H1 (cell line): ENCODE measurements at regions not wholly inside any gene's neighbourhood (a gene's known extent, or its start where the extent isn't known, plus 50 kb on each side); places are given as distances from the start of the nearest gene placed in this dataset.

Experiments
- CBX5 ChIP-seq: fragments of 300-800, 300-1000 bp; sonication (generic); IDR thresholded peaks from 2 replicates; pipeline ENCODE4 v1.7.1; 2016; ENCODE audit warnings: antibody characterized with exemption, low read length, low read depth
- CBX8 ChIP-seq: fragments of 300-800, 300-1000 bp; sonication (generic); IDR thresholded peaks from 2 replicates; pipeline ENCODE4 v1.7.1; 2016; ENCODE audit warnings: low read depth, low read length, borderline replicate concordance
- RAD21 ChIP-seq, 2 experiments: IDR thresholded peaks in 1 of 2; conservative IDR thresholded peaks in 1 of 2; 2 replicates each; pipeline ENCODE4 v1.6.1; 2011; ENCODE audit warnings: low read depth in 2 of 2, low read length in 2 of 2, improper control_type of control experiment in 1 of 2, inconsistent platforms in 1 of 2, mild to moderate bottlenecking in 1 of 2, moderate library complexity in 1 of 2
- SIN3A ChIP-seq, 2 experiments: IDR thresholded peaks in 1 of 2; conservative IDR thresholded peaks in 1 of 2; 2 replicates each; pipeline ENCODE4 v1.6.1; 2011 to 2012; ENCODE audit warnings: low read length in 2 of 2, improper control_type of control experiment in 1 of 2, low read depth in 1 of 2, mild to moderate bottlenecking in 1 of 2
- TBP ChIP-seq: IDR thresholded peaks from 2 replicates; pipeline ENCODE4 v1.6.1; 2011; ENCODE audit warnings: low read depth, low read length, improper control_type of control experiment
- TEAD4 ChIP-seq: IDR thresholded peaks from 2 replicates; pipeline ENCODE4 v1.6.1; 2012; ENCODE audit warnings: low read depth, low read length, inconsistent platforms, mixed read lengths
- YY1 ChIP-seq: IDR thresholded peaks from 2 replicates; pipeline ENCODE4 v1.6.1; 2011; ENCODE audit warnings: low read depth, mild to moderate bottlenecking, low read length
- TF ChIP-seq, protein P1 (sequence below): IDR thresholded peaks from 2 replicates; pipeline ENCODE4 v1.6.1; 2012; ENCODE audit warnings: low read length, inconsistent platforms

DNA sequence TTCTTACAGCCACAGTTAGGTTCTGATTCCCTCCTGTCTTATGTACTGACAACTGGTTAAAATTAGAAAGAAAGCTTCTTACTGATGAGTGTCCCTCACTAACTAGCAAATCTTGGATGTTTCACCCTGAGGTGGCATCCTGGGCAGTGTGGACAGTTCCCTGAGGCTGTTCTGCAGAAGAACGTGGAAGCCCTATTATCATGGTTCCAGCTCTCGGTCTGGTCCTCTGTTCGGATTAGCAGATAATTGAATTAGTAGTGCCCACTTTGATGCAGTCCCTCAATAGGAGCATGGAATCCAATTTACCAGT, 381.7 kb upstream of the NT5C1B start (continued):
- TF ChIP-seq CBX8 (no peak), CBX5 (no peak), TBP (no peak), SIN3A (conservative IDR thresholded peaks at IDR 0.05 in 1 of 2, IDR thresholded peaks at IDR 0.05 in 1 of 2; ENCODE audit: low read depth in 1 of 2, low read length in 2 of 2) (no peak), RAD21 (IDR thresholded peaks at IDR 0.05 in 1 of 2, conservative IDR thresholded peaks at IDR 0.05 in 1 of 2; ENCODE audit: low read depth in 2 of 2, low read length in 2 of 2) (no peak), YY1 (no peak), TEAD4 (no peak)
- TF ChIP-seq, protein P1, sequence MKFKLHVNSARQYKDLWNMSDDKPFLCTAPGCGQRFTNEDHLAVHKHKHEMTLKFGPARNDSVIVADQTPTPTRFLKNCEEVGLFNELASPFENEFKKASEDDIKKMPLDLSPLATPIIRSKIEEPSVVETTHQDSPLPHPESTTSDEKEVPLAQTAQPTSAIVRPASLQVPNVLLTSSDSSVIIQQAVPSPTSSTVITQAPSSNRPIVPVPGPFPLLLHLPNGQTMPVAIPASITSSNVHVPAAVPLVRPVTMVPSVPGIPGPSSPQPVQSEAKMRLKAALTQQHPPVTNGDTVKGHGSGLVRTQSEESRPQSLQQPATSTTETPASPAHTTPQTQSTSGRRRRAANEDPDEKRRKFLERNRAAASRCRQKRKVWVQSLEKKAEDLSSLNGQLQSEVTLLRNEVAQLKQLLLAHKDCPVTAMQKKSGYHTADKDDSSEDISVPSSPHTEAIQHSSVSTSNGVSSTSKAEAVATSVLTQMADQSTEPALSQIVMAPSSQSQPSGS: no peak
